Fibroblast of villous mesenchyme (primary cell): ENCODE measurements at regions not wholly inside any gene's neighbourhood (a gene's known extent, or its start where the extent isn't known, plus 50 kb on each side); places are given as distances from the start of the nearest gene placed in this dataset.

Experiments
- DNase-seq: peaks from one replicate; pipeline ENCODE4 v3.0.0-alpha.2; 2010; ENCODE audit warnings: low read depth
- H3K4me3 ChIP-seq: 2 replicates; pipeline ENCODE4 v1.5.1; 2011; ENCODE audit warnings: low read depth, mild to moderate bottlenecking, low read length
- CTCF ChIP-seq: IDR thresholded peaks from 2 replicates; pipeline ENCODE4 v1.5.1; 2012; ENCODE audit warnings: low read depth, mild to moderate bottlenecking, low read length; ENCODE audit not compliant: insufficient read depth

- TF ChIP-seq CTCF, result no peak
- no peak overlapping the region for H3K4me3 ChIP-seq
- DNase-seq, result peak; percentile 6
Measured at GRCh38 chr4:4613126-4613465, 71.2 kb upstream of the STX18 start.

- H3K4me3 ChIP-seq, result no peak overlapping the region
- TF ChIP-seq CTCF, result no peak
Measured at GRCh38 chr4:4610672-4611071, 68.8 kb upstream of the STX18 start.

GRCh38 chr4:4609622-4610334, 67.9 kb upstream of the STX18 start:
- no peak for TF ChIP-seq CTCF
- no peak overlapping the region for H3K4me3 ChIP-seq
- DNase-seq, result no peak

More at GRCh38 chr4:4610672-4611071, 68.8 kb upstream of the STX18 start:
- DNase-seq, result no peak

- no peak overlapping the region for H3K4me3 ChIP-seq
- TF ChIP-seq CTCF, result no peak
- no peak for DNase-seq
Measured at GRCh38 chr4:4608214-4608537, 66.3 kb upstream of the STX18 start.

- DNase-seq, result no peak
- TF ChIP-seq CTCF, result no peak
- no peak overlapping the region for H3K4me3 ChIP-seq
Measured at GRCh38 chr4:4607336-4608213, 65.7 kb upstream of the STX18 start.

GRCh38 chr4:4606321-4606720, 64.5 kb upstream of the STX18 start:
- TF ChIP-seq CTCF, result no peak
- DNase-seq, result peak; percentile 38

More at GRCh38 chr4:4606321-4606720, 64.5 kb upstream of the STX18 start:
- H3K4me3 ChIP-seq, result no peak overlapping the region
